SK-N-SH (cell line): ENCODE measurements at regions not wholly inside any gene's neighbourhood (a gene's known extent, or its start where the extent isn't known, plus 50 kb on each side); places are given as distances from the start of the nearest gene placed in this dataset.

Source experiments
- CTCF ChIP-seq: fragments of 200-600 bp; sonication (generic); IDR thresholded peaks from 2 replicates; pipeline ENCODE4 v1.6.1; 2017; ENCODE audit warnings: antibody characterized with exemption, mild to moderate bottlenecking, moderate library complexity
- EZH2phosphoT487 ChIP-seq: fragments of 200-600 bp; sonication (generic); IDR thresholded peaks from 2 replicates; pipeline ENCODE4 v1.6.1; 2017; ENCODE audit warnings: low read depth, mixed run types, mild to moderate bottlenecking, antibody characterized with exemption, moderate library complexity, borderline replicate concordance
- GABPA ChIP-seq: IDR thresholded peaks from 2 replicates; pipeline ENCODE4 v1.4.0; 2012; ENCODE audit warnings: low read depth, mild to moderate bottlenecking
- NFIC ChIP-seq: IDR thresholded peaks from 2 replicates; pipeline ENCODE4 v1.4.0; 2012; ENCODE audit warnings: borderline replicate concordance
- PBX3 ChIP-seq: IDR thresholded peaks from 2 replicates; pipeline ENCODE4; 2012
- RAD21 ChIP-seq: IDR thresholded peaks from 2 replicates; pipeline ENCODE4 v1.6.1; 2012; ENCODE audit warnings: mild to moderate bottlenecking, low read length
- RFX5 ChIP-seq: IDR thresholded peaks from 2 replicates; pipeline ENCODE4 v1.6.1; 2012; ENCODE audit warnings: mild to moderate bottlenecking, improper control_type of control experiment, low read length
- SIN3A ChIP-seq: IDR thresholded peaks from 2 replicates; pipeline ENCODE4 v1.6.1; 2012; ENCODE audit warnings: low read depth, mild to moderate bottlenecking, low read length, moderate library complexity, borderline replicate concordance
- TCF12 ChIP-seq: IDR thresholded peaks from 2 replicates; pipeline ENCODE4 v1.4.0; 2012
- YY1 ChIP-seq: IDR thresholded peaks from 2 replicates; pipeline ENCODE4 v1.4.0; 2012; ENCODE audit warnings: low read depth, mild to moderate bottlenecking
- TF ChIP-seq, protein P1 (sequence below): IDR thresholded peaks from 2 replicates; pipeline ENCODE4 v1.4.0; 2012; ENCODE audit warnings: low read depth, borderline replicate concordance

GRCh38 chr6:22801831-22802230 lies 232.5 kb downstream of the HDGFL1 start:
- TF ChIP-seq RAD21 = no peak
- no peak for TF ChIP-seq EZH2phosphoT487
- no peak for TF ChIP-seq PBX3
- TF ChIP-seq NFIC = no peak
- no peak for TF ChIP-seq CTCF
- no peak for TF ChIP-seq SIN3A
- TF ChIP-seq RFX5 = no peak
- TF ChIP-seq GABPA = no peak
- TF ChIP-seq, protein P1, sequence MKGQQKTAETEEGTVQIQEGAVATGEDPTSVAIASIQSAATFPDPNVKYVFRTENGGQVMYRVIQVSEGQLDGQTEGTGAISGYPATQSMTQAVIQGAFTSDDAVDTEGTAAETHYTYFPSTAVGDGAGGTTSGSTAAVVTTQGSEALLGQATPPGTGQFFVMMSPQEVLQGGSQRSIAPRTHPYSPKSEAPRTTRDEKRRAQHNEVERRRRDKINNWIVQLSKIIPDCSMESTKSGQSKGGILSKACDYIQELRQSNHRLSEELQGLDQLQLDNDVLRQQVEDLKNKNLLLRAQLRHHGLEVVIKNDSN = no peak
- TF ChIP-seq YY1 = no peak
- TF ChIP-seq TCF12 = no peak
